ENCODE measurements at regions not wholly inside any gene's neighbourhood (a gene's known extent, or its start where the extent isn't known, plus 50 kb on each side); places are given as distances from the start of the nearest gene placed in this dataset.
"Not testable (repeated sequence)": the region's sequence is repeated elsewhere in the genome, so short reads cannot be mapped to it uniquely, and the experiment has no call there.

GRCh38 chr2:142504754-142505153, 372.7 kb upstream of the KYNU start:
- no peak for TF ChIP-seq CTCF (IDR thresholded peaks at IDR 0.05)
- DNase-seq (no peak), ATAC-seq (ENCODE audit: low read depth) (no peak)
- H3K4me1 Mint-ChIP-seq: no peaks in the 10 kb centered on the region
- CTCF ChIA-PET: no interaction called here
- no peak overlapping the region for H3K4me3 Mint-ChIP-seq
- POLR2A ChIA-PET: no interaction called here
- H3K9me3 Mint-ChIP-seq: no peaks in the 10 kb centered on the region
- intact Hi-C loops (cut with micrococcal nuclease): no loop called here
- H3K27ac Mint-ChIP-seq: no peak overlapping the region
- no peaks in the 10 kb centered on the region for H3K36me3 Mint-ChIP-seq (ENCODE audit: low read depth)
- no peaks in the 10 kb centered on the region for H3K27me3 Mint-ChIP-seq

- no peak for ATAC-seq (ENCODE audit: low read depth)
These were observed 371.6 kb upstream of the LRP1B start for GRCh38 chr2:142502402-142502801.

GRCh38 chr2:142495141-142495540, 364.3 kb upstream of the LRP1B start:
- CTCF ChIA-PET: no interaction called here
- Mint-ChIP-seq H3K4me3 (no peak overlapping the region), H3K4me1 (no peaks in the 10 kb centered on the region), H3K27me3 (no peaks in the 10 kb centered on the region), H3K9me3 (no peaks in the 10 kb centered on the region), H3K36me3 (ENCODE audit: low read depth) (no peaks in the 10 kb centered on the region), H3K27ac (no peak overlapping the region)
- POLR2A ChIA-PET: no interaction called here
- DNase-seq (no peak), ATAC-seq (ENCODE audit: low read depth) (no peak)
- intact Hi-C loops (cut with micrococcal nuclease): no loop called here
- no peak for TF ChIP-seq CTCF (IDR thresholded peaks at IDR 0.05)

More at GRCh38 chr2:142502402-142502801, 371.6 kb upstream of the LRP1B start:
- no peak overlapping the region for H3K4me3 Mint-ChIP-seq
- no peaks in the 10 kb centered on the region for H3K36me3 Mint-ChIP-seq (ENCODE audit: low read depth)
- no peak overlapping the region for H3K27ac Mint-ChIP-seq
- no peak for TF ChIP-seq CTCF (IDR thresholded peaks at IDR 0.05)
- H3K9me3 Mint-ChIP-seq: no peaks in the 10 kb centered on the region
- ChIA-PET CTCF (no interaction called here), POLR2A (no interaction called here)
- DNase-seq: no peak
- no peaks in the 10 kb centered on the region for H3K4me1 Mint-ChIP-seq
- H3K27me3 Mint-ChIP-seq: no peaks in the 10 kb centered on the region
- intact Hi-C loops (cut with micrococcal nuclease): no loop called here

GRCh38 chr2:142489631-142490030, 358.8 kb upstream of the LRP1B start:
- H3K4me1 Mint-ChIP-seq; H3K36me3 Mint-ChIP-seq (ENCODE audit: low read depth); H3K27me3 Mint-ChIP-seq; POLR2A ChIA-PET; ATAC-seq (ENCODE audit: low read depth); H3K4me3 Mint-ChIP-seq; DNase-seq; CTCF ChIA-PET; intact Hi-C loops (cut with micrococcal nuclease); H3K9me3 Mint-ChIP-seq; H3K27ac Mint-ChIP-seq: not testable (repeated sequence)

- H3K4me3 Mint-ChIP-seq: no peak overlapping the region
- H3K9me3 Mint-ChIP-seq: no peaks in the 10 kb centered on the region
- no peaks in the 10 kb centered on the region for H3K27me3 Mint-ChIP-seq
- ChIA-PET POLR2A (no interaction called here), CTCF (no interaction called here)
- TF ChIP-seq CTCF (IDR thresholded peaks at IDR 0.05): no peak
- DNase-seq (no peak), ATAC-seq (ENCODE audit: low read depth) (no peak)
- no peaks in the 10 kb centered on the region for H3K4me1 Mint-ChIP-seq
- H3K27ac Mint-ChIP-seq: no peak overlapping the region
- intact Hi-C loops (cut with micrococcal nuclease): no loop called here
- no peaks in the 10 kb centered on the region for H3K36me3 Mint-ChIP-seq (ENCODE audit: low read depth)
These were observed 353.3 kb upstream of the LRP1B start for GRCh38 chr2:142484111-142484510.

- Mint-ChIP-seq H3K27me3 (no peaks in the 10 kb centered on the region), H3K27ac (no peak overlapping the region), H3K9me3 (no peaks in the 10 kb centered on the region)
These were observed 352.8 kb upstream of the LRP1B start for GRCh38 chr2:142483653-142484052.

More at GRCh38 chr2:142483653-142484052, 352.8 kb upstream of the LRP1B start:
- no peaks in the 10 kb centered on the region for H3K36me3 Mint-ChIP-seq (ENCODE audit: low read depth)
- ChIA-PET POLR2A (no interaction called here), CTCF (no interaction called here)
- DNase-seq (no peak), ATAC-seq (ENCODE audit: low read depth) (no peak)
- intact Hi-C loops (cut with micrococcal nuclease): no loop called here
- H3K4me3 Mint-ChIP-seq: no peak overlapping the region
- H3K4me1 Mint-ChIP-seq: no peaks in the 10 kb centered on the region
- TF ChIP-seq CTCF (IDR thresholded peaks at IDR 0.05): no peak
